ENCODE measurements at regions not wholly inside any gene's neighbourhood (a gene's known extent, or its start where the extent isn't known, plus 50 kb on each side); places are given as distances from the start of the nearest gene placed in this dataset.
"Not testable (repeated sequence)": the region's sequence is repeated elsewhere in the genome, so short reads cannot be mapped to it uniquely, and the experiment has no call there.

DNA sequence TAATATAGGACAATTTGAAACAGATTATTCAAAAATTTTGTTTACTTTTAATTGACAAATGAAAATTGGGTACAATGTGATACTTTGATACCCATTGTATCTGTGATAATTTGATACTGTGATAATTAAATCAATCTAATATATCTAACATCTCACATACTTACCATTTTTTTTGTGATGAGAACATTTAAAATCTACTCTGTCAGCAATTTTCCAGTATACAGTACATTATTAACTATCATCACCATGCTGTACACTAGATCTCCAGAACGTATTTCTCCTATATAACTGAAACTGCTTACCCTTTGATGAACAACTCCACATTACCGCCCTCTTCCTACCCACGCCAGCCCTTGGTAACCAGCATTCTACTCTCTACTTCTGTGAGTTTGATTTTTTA is 139.7 kb upstream of the TFPI start:
- Histone ChIP-seq H3K9me3 (ENCODE audit: low read depth) (no peaks in the 10 kb centered on the region), H3K4me3 (no peak overlapping the region), H2AFZ (no peak overlapping the region), H3K27ac (no peak overlapping the region), H3K36me3 (ENCODE audit: low read depth) (no peaks in the 10 kb centered on the region), H3K27me3 (replicated peaks; ENCODE audit: insufficient read depth) (no peaks in the 10 kb centered on the region), H3F3A (ENCODE audit: insufficient read depth) (no peaks in the 10 kb centered on the region), H3K4me1 (ENCODE audit: insufficient read depth) (peaks cover 7% of the 10 kb centered on the region; the same call in 1 of the 2 replicates), H3K9me2 (ENCODE audit: insufficient read depth) (no peaks in the 10 kb centered on the region), H4K20me1 (ENCODE audit: insufficient read depth) (no peaks in the 10 kb centered on the region), H3K4me2 (ENCODE audit: unreplicated experiment) (no peak overlapping the region), H3K79me2 (ENCODE audit: insufficient read depth) (no peaks in the 10 kb centered on the region), H3K9ac (no peak overlapping the region)
- WGBS, 2 experiments (ENCODE audit: low coverage in 1 of 2, low lambda C conversion rate in 2 of 2, missing lambda C conversion rate in 2 of 2) = 66 to 67% methylated on average over 3 of the region's 3 CpGs
- no peak for TF ChIP-seq EZH2 (IDR thresholded peaks at IDR 0.05; ENCODE audit: insufficient read depth, poor library complexity, severe bottlenecking)
- TF ChIP-seq EZH2phosphoT487 (IDR thresholded peaks at IDR 0.05; ENCODE audit: insufficient read depth, low read depth) = no peak
- in situ Hi-C loops (cut with MboI) = no loop called here
- no peak for DNase-seq

- H3K4me1 ChIP-seq (ENCODE audit: insufficient read depth); H3F3A ChIP-seq (ENCODE audit: insufficient read depth); H3K9me2 ChIP-seq (ENCODE audit: insufficient read depth); H2AFZ ChIP-seq; H4K20me1 ChIP-seq (ENCODE audit: insufficient read depth); H3K4me2 ChIP-seq (ENCODE audit: unreplicated experiment); in situ Hi-C loops (cut with MboI); DNase-seq; H3K27ac ChIP-seq; H3K4me3 ChIP-seq; H3K36me3 ChIP-seq (ENCODE audit: low read depth); H3K79me2 ChIP-seq (ENCODE audit: insufficient read depth); H3K27me3 ChIP-seq (replicated peaks; ENCODE audit: insufficient read depth); H3K9ac ChIP-seq; H3K9me3 ChIP-seq (ENCODE audit: low read depth): not testable (repeated sequence)
- WGBS, 2 experiments (ENCODE audit: low coverage in 1 of 2, low lambda C conversion rate in 2 of 2, missing lambda C conversion rate in 2 of 2) = 83 to 90% methylated on average over 7 of the region's 7 CpGs
Observed at GRCh38 chr2:187696644-187697043, 142.4 kb upstream of the TFPI start.

DNA sequence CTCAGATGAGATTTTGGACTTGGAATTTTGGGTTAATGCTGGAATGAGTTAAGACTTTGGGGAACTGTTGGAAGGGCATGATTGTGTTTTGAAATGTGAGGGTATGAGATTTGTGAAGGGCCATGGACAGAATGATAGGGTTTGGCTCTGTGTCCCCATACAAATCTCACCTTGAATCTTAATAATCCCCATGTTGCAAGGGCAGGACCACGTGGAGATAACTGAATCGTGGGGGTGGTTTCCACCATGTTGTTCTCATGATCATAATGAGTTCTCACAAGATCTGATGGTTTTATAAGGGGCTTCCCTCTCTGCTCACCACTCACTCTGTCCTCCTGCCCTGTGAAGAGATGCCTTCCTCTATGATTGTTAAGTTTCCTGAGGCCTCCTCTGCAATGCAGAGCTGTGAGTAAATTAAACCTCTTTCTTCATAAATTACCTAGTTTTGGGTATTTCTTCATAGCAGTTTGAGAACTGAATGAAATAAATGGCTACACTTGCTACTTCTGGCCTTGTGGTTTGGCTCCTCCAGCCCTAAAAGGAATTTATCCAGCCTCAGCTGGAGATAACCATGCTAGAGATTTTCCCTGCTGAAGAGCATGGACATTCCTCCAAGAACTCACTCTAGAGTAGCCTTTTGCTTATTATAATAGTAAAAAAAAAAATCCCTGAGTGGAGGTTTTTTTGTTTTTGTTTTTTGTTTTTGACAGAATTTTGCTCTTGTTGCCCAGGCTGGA is 144.3 kb upstream of the TFPI start:
- peak; percentile 4 for DNase-seq
- H3K79me2 ChIP-seq (ENCODE audit: insufficient read depth) = no peaks in the 10 kb centered on the region
- no peaks in the 10 kb centered on the region for H3K4me1 ChIP-seq (ENCODE audit: insufficient read depth)
- no peaks in the 10 kb centered on the region for H3F3A ChIP-seq (ENCODE audit: insufficient read depth)
- WGBS, 2 experiments (ENCODE audit: low coverage in 1 of 2, low lambda C conversion rate in 2 of 2, missing lambda C conversion rate in 2 of 2) = 28 to 30% methylated on average over 2 of the region's 2 CpGs
- H3K27me3 ChIP-seq (replicated peaks; ENCODE audit: insufficient read depth) = no peaks in the 10 kb centered on the region
- no peak overlapping the region for H3K27ac ChIP-seq
- H3K4me2 ChIP-seq (ENCODE audit: unreplicated experiment) = no peak overlapping the region
- no peak overlapping the region for H2AFZ ChIP-seq
- in situ Hi-C loops (cut with MboI) = no loop called here
- no peak overlapping the region for H3K9ac ChIP-seq
- no peaks in the 10 kb centered on the region for H3K9me2 ChIP-seq (ENCODE audit: insufficient read depth)
- no peaks in the 10 kb centered on the region for H4K20me1 ChIP-seq (ENCODE audit: insufficient read depth)
- H3K36me3 ChIP-seq (ENCODE audit: low read depth) = no peaks in the 10 kb centered on the region
- TF ChIP-seq EZH2 (IDR thresholded peaks at IDR 0.05; ENCODE audit: insufficient read depth, poor library complexity, severe bottlenecking) = no peak
- TF ChIP-seq EZH2phosphoT487 (IDR thresholded peaks at IDR 0.05; ENCODE audit: insufficient read depth, low read depth) = no peak
- H3K9me3 ChIP-seq (ENCODE audit: low read depth) = no peaks in the 10 kb centered on the region
- no peak overlapping the region for H3K4me3 ChIP-seq

- in situ Hi-C loops (cut with MboI) = no loop called here
- H3K9ac ChIP-seq = no peak overlapping the region
- no peaks in the 10 kb centered on the region for H3K9me2 ChIP-seq (ENCODE audit: insufficient read depth)
- TF ChIP-seq EZH2phosphoT487 (IDR thresholded peaks at IDR 0.05; ENCODE audit: insufficient read depth, low read depth) (no peak), EZH2 (IDR thresholded peaks at IDR 0.05; ENCODE audit: insufficient read depth, poor library complexity, severe bottlenecking) (no peak)
- H3K27me3 ChIP-seq (replicated peaks; ENCODE audit: insufficient read depth) = no peaks in the 10 kb centered on the region
- no peak overlapping the region for H3K4me3 ChIP-seq
- no peaks in the 10 kb centered on the region for H3K79me2 ChIP-seq (ENCODE audit: insufficient read depth)
- H3K4me1 ChIP-seq (ENCODE audit: insufficient read depth) = no peaks in the 10 kb centered on the region
- 54 to 83% methylated on average over 1 of the region's 1 CpG for WGBS, 2 experiments (ENCODE audit: low coverage in 1 of 2, low lambda C conversion rate in 2 of 2, missing lambda C conversion rate in 2 of 2)
- DNase-seq = no peak
- H3K4me2 ChIP-seq (ENCODE audit: unreplicated experiment) = no peak overlapping the region
- no peaks in the 10 kb centered on the region for H3K36me3 ChIP-seq (ENCODE audit: low read depth)
- no peaks in the 10 kb centered on the region for H3K9me3 ChIP-seq (ENCODE audit: low read depth)
- no peaks in the 10 kb centered on the region for H3F3A ChIP-seq (ENCODE audit: insufficient read depth)
- H4K20me1 ChIP-seq (ENCODE audit: insufficient read depth) = no peaks in the 10 kb centered on the region
- no peak overlapping the region for H2AFZ ChIP-seq
- H3K27ac ChIP-seq = no peak overlapping the region
Observed at GRCh38 chr2:187702157-187702556, 147.9 kb upstream of the TFPI start.

GRCh38 chr2:187708272-187708671 is 154.0 kb upstream of the TFPI start:
- H2AFZ ChIP-seq = no peak overlapping the region
- TF ChIP-seq EZH2 (IDR thresholded peaks at IDR 0.05; ENCODE audit: insufficient read depth, poor library complexity, severe bottlenecking) = no peak
- no peaks in the 10 kb centered on the region for H4K20me1 ChIP-seq (ENCODE audit: insufficient read depth)
- no peak overlapping the region for H3K9ac ChIP-seq
- H3K4me1 ChIP-seq (ENCODE audit: insufficient read depth) = no peaks in the 10 kb centered on the region
- H3K79me2 ChIP-seq (ENCODE audit: insufficient read depth) = no peaks in the 10 kb centered on the region
- no peak overlapping the region for H3K4me2 ChIP-seq (ENCODE audit: unreplicated experiment)
- H3K27me3 ChIP-seq (replicated peaks; ENCODE audit: insufficient read depth) = no peaks in the 10 kb centered on the region
- no peak overlapping the region for H3K4me3 ChIP-seq
- 73 to 84% methylated on average over 1 of the region's 1 CpG for WGBS, 2 experiments (ENCODE audit: low coverage in 1 of 2, low lambda C conversion rate in 2 of 2, missing lambda C conversion rate in 2 of 2)
- in situ Hi-C loops (cut with MboI) = no loop called here
- H3K36me3 ChIP-seq (ENCODE audit: low read depth) = no peaks in the 10 kb centered on the region
- H3F3A ChIP-seq (ENCODE audit: insufficient read depth) = no peaks in the 10 kb centered on the region
- no peak overlapping the region for H3K27ac ChIP-seq
- no peaks in the 10 kb centered on the region for H3K9me2 ChIP-seq (ENCODE audit: insufficient read depth)
- H3K9me3 ChIP-seq (ENCODE audit: low read depth) = no peaks in the 10 kb centered on the region
- DNase-seq = no peak

All from GM23248 (cell line).